ENCODE measurements at regions not wholly inside any gene's neighbourhood (a gene's known extent, or its start where the extent isn't known, plus 50 kb on each side); places are given as distances from the start of the nearest gene placed in this dataset.

GRCh38 chr4:31844350-31844749 lies 1124.2 kb downstream of the PCDH7 start:
- ATAC-seq (no peak), DNase-seq (ENCODE audit: low read depth, low spot score) (no peak)
- ChIA-PET POLR2A (no interaction called here), CTCF (no interaction called here), RAD21 (ENCODE audit: low non-redundant PET in 1 of 2, low total read pairs in 2 of 2, uncharacterized antibody in 2 of 2, unreplicated experiment in 2 of 2) (no interaction called here)
- Histone ChIP-seq H3K4me1 (ENCODE audit: control insufficient read depth in 1 of 2, insufficient read depth in 2 of 2, low read length in 2 of 2) (no peaks in the 10 kb centered on the region), H2AFZ (ENCODE audit: low read depth, low read length, poor library complexity, severe bottlenecking) (no peak overlapping the region), H3K27me3 (ENCODE audit: insufficient read depth, low read length) (no peaks in the 10 kb centered on the region), H3K79me2 (ENCODE audit: insufficient read depth, low read length) (no peaks in the 10 kb centered on the region), H3K4me2 (ENCODE audit: low read length) (no peak overlapping the region), H3K9ac (ENCODE audit: low read length) (no peak overlapping the region), H3K27ac (ENCODE audit: low read depth, low read length) (no peak overlapping the region), H3K9me3 (ENCODE audit: control insufficient read depth in 1 of 2, insufficient read depth in 1 of 2, low read depth in 1 of 2, low read length in 2 of 2) (no peaks in the 10 kb centered on the region), H3K9me2 (ENCODE audit: insufficient read depth) (no peaks in the 10 kb centered on the region), H3K4me3 (replicated peaks in 1 of 2; ENCODE audit: low read depth in 1 of 2, low read length in 2 of 2) (no peak overlapping the region), H4K20me1 (ENCODE audit: insufficient read depth) (no peaks in the 10 kb centered on the region), H3K36me3 (ENCODE audit: control insufficient read depth in 1 of 2, insufficient read depth in 2 of 2, low read length in 2 of 2) (no peaks in the 10 kb centered on the region)
- intact Hi-C loops (cut with micrococcal nuclease) = no loop called here
- no peak for TF ChIP-seq POLR2A (IDR thresholded peaks at IDR 0.05; ENCODE audit: borderline replicate concordance, extremely low read depth, insufficient read depth, insufficient read length)
- TF ChIP-seq, protein P1, sequence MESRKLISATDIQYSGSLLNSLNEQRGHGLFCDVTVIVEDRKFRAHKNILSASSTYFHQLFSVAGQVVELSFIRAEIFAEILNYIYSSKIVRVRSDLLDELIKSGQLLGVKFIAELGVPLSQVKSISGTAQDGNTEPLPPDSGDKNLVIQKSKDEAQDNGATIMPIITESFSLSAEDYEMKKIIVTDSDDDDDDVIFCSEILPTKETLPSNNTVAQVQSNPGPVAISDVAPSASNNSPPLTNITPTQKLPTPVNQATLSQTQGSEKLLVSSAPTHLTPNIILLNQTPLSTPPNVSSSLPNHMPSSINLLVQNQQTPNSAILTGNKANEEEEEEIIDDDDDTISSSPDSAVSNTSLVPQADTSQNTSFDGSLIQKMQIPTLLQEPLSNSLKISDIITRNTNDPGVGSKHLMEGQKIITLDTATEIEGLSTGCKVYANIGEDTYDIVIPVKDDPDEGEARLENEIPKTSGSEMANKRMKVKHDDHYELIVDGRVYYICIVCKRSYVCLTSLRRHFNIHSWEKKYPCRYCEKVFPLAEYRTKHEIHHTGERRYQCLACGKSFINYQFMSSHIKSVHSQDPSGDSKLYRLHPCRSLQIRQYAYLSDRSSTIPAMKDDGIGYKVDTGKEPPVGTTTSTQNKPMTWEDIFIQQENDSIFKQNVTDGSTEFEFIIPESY (IDR thresholded peaks at IDR 0.05; ENCODE audit: extremely low read depth, insufficient replicate concordance, low read length) = no peak
- TF ChIP-seq EZH2 (IDR thresholded peaks at IDR 0.05) = no peak
- TF ChIP-seq, protein P2, sequence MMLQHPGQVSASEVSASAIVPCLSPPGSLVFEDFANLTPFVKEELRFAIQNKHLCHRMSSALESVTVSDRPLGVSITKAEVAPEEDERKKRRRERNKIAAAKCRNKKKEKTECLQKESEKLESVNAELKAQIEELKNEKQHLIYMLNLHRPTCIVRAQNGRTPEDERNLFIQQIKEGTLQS (IDR thresholded peaks at IDR 0.05) = no peak
- no peak for TF ChIP-seq YY1 (IDR thresholded peaks at IDR 0.05; ENCODE audit: extremely low read depth, insufficient replicate concordance, low read depth, low read length)
- TF ChIP-seq SIN3A (IDR thresholded peaks at IDR 0.05; ENCODE audit: low read depth) = no peak
- no peak for TF ChIP-seq TCF7L2 (IDR thresholded peaks at IDR 0.05; ENCODE audit: borderline replicate concordance, extremely low read depth, insufficient read depth, insufficient read length)
- no peak for TF ChIP-seq FOSL1 (IDR thresholded peaks at IDR 0.05; ENCODE audit: low read depth)
- no peak for TF ChIP-seq EZH2phosphoT487 (IDR thresholded peaks at IDR 0.05; ENCODE audit: borderline replicate concordance)
- no peak for TF ChIP-seq MAX (IDR thresholded peaks at IDR 0.05)
- no peak for TF ChIP-seq ZNF274 (IDR thresholded peaks at IDR 0.05; ENCODE audit: low read depth, low read length)
- no peak for TF ChIP-seq POLR2AphosphoS5 (IDR thresholded peaks at IDR 0.05; ENCODE audit: low read depth, low read length)
- no peak for TF ChIP-seq CBX3 (IDR thresholded peaks at IDR 0.05; ENCODE audit: low read depth)
- TF ChIP-seq ZFX (IDR thresholded peaks at IDR 0.05) = no peak
- TF ChIP-seq JUND (IDR thresholded peaks at IDR 0.05) = no peak
- TF ChIP-seq SP1 (IDR thresholded peaks at IDR 0.05; ENCODE audit: low read depth) = no peak
- no peak for TF ChIP-seq SRF (IDR thresholded peaks at IDR 0.05; ENCODE audit: low read depth)
- TF ChIP-seq EGR1 (IDR thresholded peaks at IDR 0.05; ENCODE audit: low read depth) = no peak
- no TSS peak for BruUV-seq (replicated peaks)

Measured in HCT116 (cell line).